Peyer's patch (tissue), 4 donors: ENCODE measurements at regions not wholly inside any gene's neighbourhood (a gene's known extent, or its start where the extent isn't known, plus 50 kb on each side); places are given as distances from the start of the nearest gene placed in this dataset.

ENCODE experiments used
- CTCF ChIP-seq, 6 experiments: fragments of 450-650 bp in 4 of 6; fragments of 200-600 bp in 2 of 6; sonication (generic) in 1 of 6; IDR thresholded peaks; one replicate each; pipeline ENCODE4 v1.5.1; 2017 to 2019; ENCODE audit warnings: antibody characterized with exemption in 6 of 6, mild to moderate bottlenecking in 3 of 6, moderate library complexity in 1 of 6
- POLR2A ChIP-seq, 2 donors: fragments of 450-650 bp; IDR thresholded peaks; one replicate each; pipeline ENCODE4 v1.5.1; 2017; ENCODE audit warnings: antibody characterized with exemption in 2 of 2, mild to moderate bottlenecking in 2 of 2, moderate library complexity in 2 of 2

DNA sequence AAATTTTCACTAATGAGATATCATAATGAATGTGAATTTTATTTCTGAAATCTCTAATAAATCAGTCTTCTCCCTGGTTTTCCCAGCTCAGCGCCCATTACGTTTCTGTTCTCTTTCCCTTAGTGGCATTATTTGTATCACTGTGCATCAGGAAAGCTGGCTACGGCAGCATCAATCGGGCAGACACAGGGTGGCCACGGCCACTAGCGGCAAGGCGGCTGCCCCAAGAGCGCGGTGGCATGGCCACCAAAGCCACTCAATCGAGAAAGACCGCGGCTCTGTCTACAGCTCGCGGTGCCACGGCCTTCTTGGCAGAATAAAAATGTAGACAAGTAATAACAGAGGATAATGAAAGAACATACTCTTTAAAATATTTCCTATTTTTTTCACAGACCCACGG lies 168.0 kb downstream of the RPIA start:
- no peak for TF ChIP-seq CTCF (IDR thresholded peaks at IDR 0.05)
- TF ChIP-seq POLR2A (IDR thresholded peaks at IDR 0.05): no peak
